NCI-H2196 treated with DMSO at 0.1 percent for 48 hours (cell line): ENCODE measurements at regions not wholly inside any gene's neighbourhood (a gene's known extent, or its start where the extent isn't known, plus 50 kb on each side); places are given as distances from the start of the nearest gene placed in this dataset.
"Not testable (repeated sequence)": the region's sequence is repeated elsewhere in the genome, so short reads cannot be mapped to it uniquely, and the experiment has no call there.

Experiments used
- DNase-seq: peaks from one replicate; lab custom pipeline; 2025; ENCODE audit not compliant: unreplicated experiment; lab: John Stamatoyannopoulos, UW

GRCh38 chr11:43194459-43194858, 117.3 kb upstream of the API5 start:
- not testable (repeated sequence) for DNase-seq

GRCh38 chr11:43197379-43197778, 114.4 kb upstream of the API5 start:
- no peak for DNase-seq

DNA sequence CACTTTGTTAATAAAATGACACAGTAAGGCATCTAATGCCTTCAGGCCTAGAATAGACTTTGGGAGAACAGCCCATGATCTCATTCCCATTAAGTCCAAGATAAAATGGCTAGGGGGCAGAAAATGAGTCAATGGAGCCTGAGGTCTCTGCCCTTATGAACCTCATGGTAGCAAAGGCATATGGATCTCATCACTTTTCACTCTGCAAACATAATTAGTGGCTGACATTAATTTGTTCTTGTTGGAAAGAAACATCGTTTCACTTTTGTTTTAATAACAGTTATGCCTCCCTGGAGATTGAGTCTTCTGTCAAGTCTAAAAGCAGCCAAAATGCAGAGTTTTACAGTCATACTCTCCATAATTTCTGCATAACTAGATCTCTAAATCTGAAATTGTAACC, 111.8 kb upstream of the API5 start:
- no peak for DNase-seq

DNA sequence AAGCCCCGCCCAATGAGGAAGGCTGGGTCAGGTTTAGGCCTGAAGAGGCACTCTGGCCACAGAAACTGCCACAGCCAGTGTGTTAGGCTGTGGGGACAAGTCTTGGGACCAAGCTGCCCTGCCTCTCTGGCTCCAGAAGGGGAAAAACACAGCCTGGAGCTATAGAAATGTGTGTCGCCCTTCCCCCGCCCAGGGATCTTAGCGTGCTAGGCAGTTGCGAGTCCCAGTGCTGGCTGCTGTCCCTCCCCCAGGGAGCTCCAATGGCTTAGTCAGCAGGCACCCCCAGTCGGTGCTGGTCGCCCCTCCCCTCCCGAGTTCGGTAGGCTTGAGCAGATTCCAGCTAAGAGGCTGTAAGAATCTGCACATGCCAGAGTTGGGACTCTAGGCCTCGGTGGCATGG, 99.5 kb upstream of the API5 start:
- no peak for DNase-seq

- no peak for DNase-seq
Measured at GRCh38 chr11:43214471-43214870, 97.3 kb upstream of the API5 start.

- no peak for DNase-seq
Measured at GRCh38 chr11:43217849-43218248, 93.9 kb upstream of the API5 start.

- DNase-seq = no peak
Measured at GRCh38 chr11:43222215-43222614, 89.6 kb upstream of the API5 start.

DNA sequence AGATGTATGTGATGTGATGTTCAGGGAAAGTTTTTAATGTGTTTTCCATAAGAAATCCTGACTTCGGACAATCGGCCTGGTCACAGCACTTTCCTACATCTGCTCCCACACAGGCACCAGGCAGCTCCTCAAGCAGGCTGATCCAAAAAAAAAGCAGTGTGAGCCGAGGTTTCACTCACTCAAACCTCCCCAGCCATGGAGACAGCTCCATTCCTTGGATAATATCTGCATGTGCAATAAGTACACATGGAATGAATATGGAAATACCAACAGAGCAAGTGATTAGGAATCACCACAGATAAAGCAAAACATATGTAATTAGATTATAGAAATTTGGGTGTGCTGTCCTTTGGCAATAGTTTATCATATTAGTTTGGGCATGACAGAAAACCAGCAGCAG, 88.8 kb upstream of the API5 start:
- no peak for DNase-seq

DNA sequence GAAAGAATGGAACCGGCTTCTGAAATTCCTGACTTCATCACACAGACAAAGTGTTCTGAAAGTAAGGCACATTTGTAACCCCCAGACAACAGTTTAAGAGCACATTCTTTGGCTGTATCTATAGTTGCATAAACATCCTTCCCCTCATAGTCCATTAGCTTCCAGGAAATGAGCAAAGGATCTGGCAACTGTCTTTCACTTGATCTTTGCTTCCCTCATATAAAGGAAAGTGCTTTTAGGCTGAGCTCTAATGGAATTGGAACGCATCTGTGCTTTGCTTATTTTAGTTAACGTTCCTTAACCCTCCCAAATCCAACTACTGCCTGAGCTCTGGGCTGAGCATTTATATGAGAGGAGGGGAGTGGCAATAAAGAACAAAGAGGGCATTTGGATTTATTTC, 76.9 kb upstream of the API5 start:
- no peak for DNase-seq

- no peak for DNase-seq
Measured at GRCh38 chr11:43238341-43238740, 73.5 kb upstream of the API5 start.

- no peak for DNase-seq
Measured at GRCh38 chr11:43239791-43240190, 72.0 kb upstream of the API5 start.

- DNase-seq = no peak
Measured at GRCh38 chr11:43242401-43242800, 69.4 kb upstream of the API5 start.

GRCh38 chr11:43243927-43244326, 67.9 kb upstream of the API5 start:
- DNase-seq = no peak

DNA sequence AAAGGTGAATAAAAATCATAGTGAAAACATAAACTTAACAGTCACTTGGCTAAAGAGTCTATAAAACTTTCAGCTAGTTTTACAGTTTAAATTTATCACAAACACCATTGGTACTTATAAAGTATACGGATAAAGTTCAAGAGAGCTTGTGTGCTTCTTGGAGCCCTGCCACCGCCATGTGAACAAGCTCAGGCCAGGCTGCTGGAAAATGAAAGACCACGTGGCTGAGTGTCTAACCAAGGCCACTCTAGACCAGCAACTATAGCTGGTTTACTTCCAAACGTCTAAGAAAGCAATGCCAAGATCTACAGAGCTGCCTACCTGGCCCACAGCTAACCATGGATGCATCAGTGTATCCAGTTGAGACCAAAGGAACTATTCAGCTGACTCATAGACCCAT, 66.3 kb upstream of the API5 start:
- DNase-seq = no peak

DNA sequence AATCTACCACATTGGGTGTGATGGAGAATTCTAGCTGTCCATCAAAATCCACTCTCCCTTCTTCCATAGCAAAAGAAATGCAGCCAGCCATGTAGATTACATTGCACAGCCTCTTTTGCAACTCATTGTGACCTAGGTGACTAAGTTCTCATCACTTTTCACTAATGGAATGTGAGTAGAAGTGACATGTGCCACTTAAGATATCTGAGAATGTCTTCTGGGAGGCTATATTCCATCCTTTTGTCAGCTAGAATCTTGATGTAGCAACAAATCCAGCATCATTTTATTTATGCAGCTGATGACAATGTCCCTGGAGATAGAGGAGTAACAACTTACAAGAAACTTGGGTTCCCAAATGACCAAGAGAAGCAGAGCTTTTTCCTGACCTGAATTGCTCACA, 61.5 kb upstream of the API5 start:
- no peak for DNase-seq

GRCh38 chr11:43261775-43262174, 50.0 kb upstream of the API5 start:
- DNase-seq = no peak
